B cell (primary cell): ENCODE measurements at regions not wholly inside any gene's neighbourhood (a gene's known extent, or its start where the extent isn't known, plus 50 kb on each side); places are given as distances from the start of the nearest gene placed in this dataset.

ENCODE experiments used
- ATAC-seq: fragments of 200-7000 bp; cut with Tn5 transposase; one replicate; pipeline ENCODE4 v1.10.0; 2021; ENCODE audit warnings: low read depth, mild to moderate bottlenecking, moderate number of reproducible peaks, moderate library complexity
- CTCF ChIA-PET: fragments of 350-600 bp; sonication (Branson Sonifier 250); formaldehyde crosslinking; loops from one replicate; lab custom pipeline; 2021; ENCODE audit warnings: antibody characterized with exemption, inconsistent platforms; lab: Charles Lee
- POLR2A ChIA-PET: fragments of 350-600 bp; sonication (Branson Sonifier 250); formaldehyde crosslinking; loops from one replicate; lab custom pipeline; 2021; ENCODE audit warnings: antibody characterized with exemption; lab: Charles Lee
- DNase-seq: peaks from one replicate; pipeline ENCODE4 v3.0.0; 2013
- H2AFZ ChIP-seq: 2 replicates; pipeline ENCODE4 v1.6.1; 2012; ENCODE audit warnings: mild to moderate bottlenecking, low read depth, low read length; ENCODE audit not compliant: insufficient read depth, poor library complexity, severe bottlenecking
- H3K27ac ChIP-seq, 2 donors: 1 replicate in 1 of 2; 2 replicates in 1 of 2; pipeline ENCODE4 v1.5.1; 2012 to 2013; ENCODE audit warnings: low read length in 2 of 2, mild to moderate bottlenecking in 2 of 2, moderate library complexity in 1 of 2
- H3K27me3 ChIP-seq, 4 experiments: fragments of 200-600 bp in 1 of 4; sonication (generic) in 1 of 4; replicated peaks in 1 of 4; 1 replicate in 2 of 4; 2 replicates in 2 of 4; pipeline versions ENCODE4 v1.6.1 to v1.7.0; 2013 to 2016; ENCODE audit warnings: low read length in 3 of 4, mild to moderate bottlenecking in 2 of 4, mixed read lengths in 1 of 4, moderate library complexity in 1 of 4; ENCODE audit not compliant: insufficient read depth in 4 of 4, control insufficient read depth in 3 of 4; ENCODE audit errors: control extremely low read depth in 1 of 4
- H3K36me3 ChIP-seq, 2 experiments: replicated peaks in 1 of 2; 1 replicate in 1 of 2; 2 replicates in 1 of 2; pipeline versions ENCODE4 v1.6.1 to v1.7.1; 2013; ENCODE audit warnings: low read length in 1 of 2; ENCODE audit not compliant: insufficient read depth in 2 of 2, control insufficient read depth in 1 of 2; ENCODE audit errors: control extremely low read depth in 1 of 2, extremely low read depth in 1 of 2
- H3K4me1 ChIP-seq, 2 donors: fragments of 200-600 bp in 1 of 2; sonication (generic) in 1 of 2; 1 replicate in 1 of 2; 2 replicates in 1 of 2; pipeline versions ENCODE4 v1.5.1 to v1.6.1; 2013 to 2017; ENCODE audit warnings: low read length in 2 of 2; ENCODE audit not compliant: control insufficient read depth in 2 of 2, insufficient read depth in 2 of 2
- H3K4me2 ChIP-seq: replicated peaks from 2 replicates; pipeline ENCODE3; 2012; ENCODE audit warnings: mild to moderate bottlenecking, low read depth, low read length; ENCODE audit not compliant: poor library complexity, severe bottlenecking
- H3K4me3 ChIP-seq, 5 experiments: fragments of 200-600 bp in 1 of 5; sonication (generic) in 1 of 5; 1 replicate in 3 of 5; 2 replicates in 2 of 5; pipeline versions ENCODE4 v1.5.1 to v1.7.0; 2011 to 2016; ENCODE audit warnings: low read length in 4 of 5, mild to moderate bottlenecking in 4 of 5, low read depth in 2 of 5, control low read depth in 1 of 5, moderate library complexity in 1 of 5; ENCODE audit not compliant: insufficient read depth in 1 of 5; ENCODE audit errors: control extremely low read depth in 1 of 5, extremely low read depth in 1 of 5
- H3K79me2 ChIP-seq: fragments of 200-600 bp; sonication (generic); one replicate; pipeline ENCODE4 v1.6.0; 2016; ENCODE audit warnings: low read length; ENCODE audit not compliant: control insufficient read depth, insufficient read depth
- H3K9ac ChIP-seq: fragments of 200-600 bp; sonication (generic); 2 replicates; pipeline ENCODE4 v1.6.1; 2017; ENCODE audit warnings: mild to moderate bottlenecking, low read length, moderate library complexity
- H3K9me3 ChIP-seq, 3 donors: one replicate each; pipeline versions ENCODE4 v1.6.1 to v1.7.1; 2013; ENCODE audit warnings: low read length in 2 of 3; ENCODE audit not compliant: control insufficient read depth in 2 of 3, insufficient read depth in 1 of 3; ENCODE audit errors: control extremely low read depth in 1 of 3
- H4K20me1 ChIP-seq: 2 replicates; pipeline ENCODE4 v1.6.0; 2012; ENCODE audit warnings: mild to moderate bottlenecking, low read length; ENCODE audit not compliant: insufficient read depth, control insufficient read depth, poor library complexity, severe bottlenecking
- H3K27ac Mint-ChIP-seq: one replicate; pipeline ENCODE4 v1.8.0; 2021; ENCODE audit warnings: mixed read lengths
- H3K27me3 Mint-ChIP-seq: one replicate; pipeline ENCODE4 v1.8.0; 2021; ENCODE audit warnings: mixed read lengths
- H3K4me1 Mint-ChIP-seq: one replicate; pipeline ENCODE4 v1.8.0; 2021; ENCODE audit warnings: mixed read lengths
- H3K4me3 Mint-ChIP-seq: one replicate; pipeline ENCODE4 v1.8.0; 2021; ENCODE audit warnings: mixed read lengths
- H3K9me3 Mint-ChIP-seq: one replicate; pipeline ENCODE4 v1.8.0; 2022; ENCODE audit warnings: mixed read lengths; ENCODE audit not compliant: insufficient read depth
- EZH2 ChIP-seq: IDR thresholded peaks from 2 replicates; pipeline ENCODE4 v1.6.1; 2012; ENCODE audit warnings: borderline replicate concordance, low read depth, mild to moderate bottlenecking, moderate library complexity, low read length; ENCODE audit not compliant: insufficient read depth, poor library complexity, severe bottlenecking
- WGBS: methylation state at CpG from one replicate; pipeline ENCODE4 v1.1.5; 2013; ENCODE audit warnings: missing lambda C conversion rate; ENCODE audit not compliant: insufficient coverage; 5-methylcytosine and 5-hydroxymethylcytosine counted together
- intact Hi-C: fragments of 100-400 bp; cut with micrococcal nuclease; formaldehyde crosslinking; loops from one replicate; pipeline ENCODE4 v1.10.0; 2022
- TF ChIP-seq, protein P1 (sequence below): fragments of 200-600 bp; IDR thresholded peaks from one replicate; pipeline ENCODE4 v1.8.0; 2022; ENCODE audit warnings: antibody characterized with exemption, mild to moderate bottlenecking

DNA sequence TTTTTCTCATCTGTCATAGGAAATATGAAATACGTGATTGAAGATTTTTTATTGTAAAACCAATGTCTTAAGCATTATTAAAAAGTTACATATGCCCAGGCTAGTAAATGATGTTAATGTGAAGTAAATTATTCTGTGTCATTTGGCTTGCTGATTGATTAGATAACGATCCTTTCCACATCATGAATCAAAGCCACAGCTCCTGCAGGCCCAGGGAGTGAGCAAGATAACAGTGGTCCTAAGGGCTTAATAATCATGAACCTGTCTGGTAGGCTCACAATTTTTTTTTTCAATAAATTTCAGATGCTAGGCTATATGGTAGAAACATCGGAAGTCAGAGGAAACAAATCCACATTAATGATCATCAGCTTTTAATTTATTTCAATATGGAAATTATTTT lies 269.0 kb upstream of the SLC10A2 start:
- Histone ChIP-seq H3K4me3 (no peak overlapping the region), H3K79me2 (no peaks in the 10 kb centered on the region), H3K4me2 (no peak overlapping the region), H2AFZ (no peak overlapping the region), H3K9me3 (no peaks in the 10 kb centered on the region), H3K36me3 (no peaks in the 10 kb centered on the region), H3K27ac (no peak overlapping the region), H3K4me1 (no peaks in the 10 kb centered on the region), H4K20me1 (no peaks in the 10 kb centered on the region), H3K9ac (no peak overlapping the region), H3K27me3 (no peaks in the 10 kb centered on the region)
- intact Hi-C loops: no loop called here
- H3K4me1 Mint-ChIP-seq: no peaks in the 10 kb centered on the region
- POLR2A ChIA-PET: no interaction called here
- CTCF ChIA-PET: no interaction called here
- DNase-seq (no peak), ATAC-seq (no peak)
- no peaks in the 10 kb centered on the region for H3K9me3 Mint-ChIP-seq
- H3K27ac Mint-ChIP-seq: no peak overlapping the region
- TF ChIP-seq, protein P1, sequence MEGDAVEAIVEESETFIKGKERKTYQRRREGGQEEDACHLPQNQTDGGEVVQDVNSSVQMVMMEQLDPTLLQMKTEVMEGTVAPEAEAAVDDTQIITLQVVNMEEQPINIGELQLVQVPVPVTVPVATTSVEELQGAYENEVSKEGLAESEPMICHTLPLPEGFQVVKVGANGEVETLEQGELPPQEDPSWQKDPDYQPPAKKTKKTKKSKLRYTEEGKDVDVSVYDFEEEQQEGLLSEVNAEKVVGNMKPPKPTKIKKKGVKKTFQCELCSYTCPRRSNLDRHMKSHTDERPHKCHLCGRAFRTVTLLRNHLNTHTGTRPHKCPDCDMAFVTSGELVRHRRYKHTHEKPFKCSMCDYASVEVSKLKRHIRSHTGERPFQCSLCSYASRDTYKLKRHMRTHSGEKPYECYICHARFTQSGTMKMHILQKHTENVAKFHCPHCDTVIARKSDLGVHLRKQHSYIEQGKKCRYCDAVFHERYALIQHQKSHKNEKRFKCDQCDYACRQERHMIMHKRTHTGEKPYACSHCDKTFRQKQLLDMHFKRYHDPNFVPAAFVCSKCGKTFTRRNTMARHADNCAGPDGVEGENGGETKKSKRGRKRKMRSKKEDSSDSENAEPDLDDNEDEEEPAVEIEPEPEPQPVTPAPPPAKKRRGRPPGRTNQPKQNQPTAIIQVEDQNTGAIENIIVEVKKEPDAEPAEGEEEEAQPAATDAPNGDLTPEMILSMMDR: no peak
- no peak for TF ChIP-seq EZH2
- H3K27me3 Mint-ChIP-seq: no peaks in the 10 kb centered on the region
- H3K4me3 Mint-ChIP-seq: no peak overlapping the region
- no CpG with 5 or more reads among the region's 3 CpGs for WGBS

DNA sequence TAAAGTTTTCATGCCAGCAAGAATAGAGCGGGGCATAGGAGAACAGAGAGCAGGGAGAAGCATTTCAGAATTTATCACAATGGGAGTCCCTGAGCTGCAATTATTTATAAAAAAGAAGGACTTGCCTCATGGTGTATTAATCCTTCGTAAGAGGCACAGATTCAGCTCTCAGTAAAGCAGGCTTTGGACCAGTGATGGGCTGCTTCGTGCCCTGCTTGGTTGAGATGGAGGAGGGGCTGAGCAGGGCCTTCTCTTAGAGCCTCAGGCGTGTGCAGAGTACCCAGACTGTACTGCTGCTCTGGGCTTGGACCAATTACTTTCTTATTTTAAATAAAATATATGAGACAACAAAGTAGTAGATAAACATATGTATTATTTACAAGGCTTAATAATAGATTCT lies 265.7 kb upstream of the SLC10A2 start:
- H3K9me3 Mint-ChIP-seq: no peaks in the 10 kb centered on the region
- Histone ChIP-seq H3K36me3 (no peaks in the 10 kb centered on the region), H3K9ac (no peak overlapping the region), H3K4me2 (no peak overlapping the region), H3K27me3 (no peaks in the 10 kb centered on the region), H3K27ac (no peak overlapping the region), H3K79me2 (no peaks in the 10 kb centered on the region), H3K9me3 (peaks cover 0 to 3% (median 0%) of the 10 kb centered on the region in 3 donors), H2AFZ (no peak overlapping the region), H4K20me1 (no peaks in the 10 kb centered on the region), H3K4me3 (no peak overlapping the region), H3K4me1 (no peaks in the 10 kb centered on the region)
- ChIA-PET POLR2A (no interaction called here), CTCF (no interaction called here)
- H3K27me3 Mint-ChIP-seq: no peaks in the 10 kb centered on the region
- no peak overlapping the region for H3K27ac Mint-ChIP-seq
- 93% methylated on average over 2 of the region's 4 CpGs for WGBS
- H3K4me1 Mint-ChIP-seq: no peaks in the 10 kb centered on the region
- DNase-seq (no peak), ATAC-seq (no peak)
- no peak overlapping the region for H3K4me3 Mint-ChIP-seq
- no peak for TF ChIP-seq EZH2
- TF ChIP-seq, protein P1: no peak
- intact Hi-C loops: no loop called here
